ENCODE measurements at regions not wholly inside any gene's neighbourhood (a gene's known extent, or its start where the extent isn't known, plus 50 kb on each side); places are given as distances from the start of the nearest gene placed in this dataset.

DNA sequence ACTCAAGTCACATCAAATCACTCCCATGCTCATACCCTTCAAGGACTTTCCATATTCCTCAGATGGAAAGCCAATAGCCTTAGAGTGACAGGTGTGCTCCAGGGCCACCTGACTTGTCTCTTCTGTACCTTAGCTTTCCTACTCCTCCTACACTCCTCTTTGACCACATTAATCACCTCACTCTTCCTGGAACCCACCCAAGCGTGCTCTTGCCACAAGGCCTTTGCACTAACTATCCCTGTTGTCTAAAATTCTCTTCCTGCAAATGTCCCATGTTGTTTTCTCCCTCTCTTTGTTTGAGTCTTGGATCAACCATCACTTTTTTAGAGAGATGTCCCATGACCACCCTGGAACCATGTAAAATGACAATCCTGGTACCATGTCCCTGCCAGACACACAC lies 244.1 kb downstream of the AASDHPPT start:
- TF ChIP-seq, protein P1, sequence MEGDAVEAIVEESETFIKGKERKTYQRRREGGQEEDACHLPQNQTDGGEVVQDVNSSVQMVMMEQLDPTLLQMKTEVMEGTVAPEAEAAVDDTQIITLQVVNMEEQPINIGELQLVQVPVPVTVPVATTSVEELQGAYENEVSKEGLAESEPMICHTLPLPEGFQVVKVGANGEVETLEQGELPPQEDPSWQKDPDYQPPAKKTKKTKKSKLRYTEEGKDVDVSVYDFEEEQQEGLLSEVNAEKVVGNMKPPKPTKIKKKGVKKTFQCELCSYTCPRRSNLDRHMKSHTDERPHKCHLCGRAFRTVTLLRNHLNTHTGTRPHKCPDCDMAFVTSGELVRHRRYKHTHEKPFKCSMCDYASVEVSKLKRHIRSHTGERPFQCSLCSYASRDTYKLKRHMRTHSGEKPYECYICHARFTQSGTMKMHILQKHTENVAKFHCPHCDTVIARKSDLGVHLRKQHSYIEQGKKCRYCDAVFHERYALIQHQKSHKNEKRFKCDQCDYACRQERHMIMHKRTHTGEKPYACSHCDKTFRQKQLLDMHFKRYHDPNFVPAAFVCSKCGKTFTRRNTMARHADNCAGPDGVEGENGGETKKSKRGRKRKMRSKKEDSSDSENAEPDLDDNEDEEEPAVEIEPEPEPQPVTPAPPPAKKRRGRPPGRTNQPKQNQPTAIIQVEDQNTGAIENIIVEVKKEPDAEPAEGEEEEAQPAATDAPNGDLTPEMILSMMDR (conservative IDR thresholded peaks at IDR 0.05) = no peak
- no peak for TF ChIP-seq ZFX (IDR thresholded peaks at IDR 0.05)
